WI38 (cell line): ENCODE measurements at regions not wholly inside any gene's neighbourhood (a gene's known extent, or its start where the extent isn't known, plus 50 kb on each side); places are given as distances from the start of the nearest gene placed in this dataset.

Experiments
- H3K4me3 ChIP-seq: 2 replicates; pipeline ENCODE4 v1.5.1; 2011; ENCODE audit warnings: low read depth, mild to moderate bottlenecking, control low read depth, low read length
- CTCF ChIP-seq: IDR thresholded peaks from 2 replicates; pipeline ENCODE4 v1.5.1; 2012; ENCODE audit warnings: low read depth, mild to moderate bottlenecking, control low read depth, low read length

- no peak overlapping the region for H3K4me3 ChIP-seq
- no peak for TF ChIP-seq CTCF
Measured at GRCh38 chr3:29065211-29065785, 215.6 kb upstream of the RBMS3 start.

- TF ChIP-seq CTCF, result no peak
- no peak overlapping the region for H3K4me3 ChIP-seq
Measured at GRCh38 chr3:29067007-29067406, 213.9 kb upstream of the RBMS3 start.

GRCh38 chr3:29070959-29071634 lies 209.8 kb upstream of the RBMS3 start:
- no peak overlapping the region for H3K4me3 ChIP-seq
- TF ChIP-seq CTCF, result no peak

- TF ChIP-seq CTCF, result no peak
Measured at GRCh38 chr3:29072611-29073010, 208.3 kb upstream of the RBMS3 start.

GRCh38 chr3:29077356-29077755 lies 203.5 kb upstream of the RBMS3 start:
- no peak for TF ChIP-seq CTCF
- no peak overlapping the region for H3K4me3 ChIP-seq

More at GRCh38 chr3:29072611-29073010, 208.3 kb upstream of the RBMS3 start:
- H3K4me3 ChIP-seq, result no peak overlapping the region

GRCh38 chr3:29079358-29079757 lies 201.5 kb upstream of the RBMS3 start:
- H3K4me3 ChIP-seq, result no peak overlapping the region

GRCh38 chr3:29080967-29081366 lies 199.9 kb upstream of the RBMS3 start:
- H3K4me3 ChIP-seq, result no peak overlapping the region
- no peak for TF ChIP-seq CTCF

More at GRCh38 chr3:29079358-29079757, 201.5 kb upstream of the RBMS3 start:
- no peak for TF ChIP-seq CTCF
